Aorta (tissue), 5 donors: ENCODE measurements at regions not wholly inside any gene's neighbourhood (a gene's known extent, or its start where the extent isn't known, plus 50 kb on each side); places are given as distances from the start of the nearest gene placed in this dataset.

Experiments
- ATAC-seq: fragments of 200-7000 bp; cut with Tn5 transposase; one replicate; pipeline ENCODE4 v1.9.1; 2022; ENCODE audit warnings: moderate library complexity; ENCODE audit not compliant: low FRiP score
- DNase-seq, 2 donors: peaks; one replicate each; pipeline ENCODE4 v3.0.0-alpha.2; 2020
- H3K27ac ChIP-seq, 2 donors: one replicate each; pipeline ENCODE4 v1.5.1; 2013; ENCODE audit warnings: low read length in 2 of 2, mild to moderate bottlenecking in 2 of 2, moderate library complexity in 2 of 2, control low read depth in 1 of 2, inconsistent platforms in 1 of 2, low read depth in 1 of 2
- H3K27me3 ChIP-seq, 2 donors: one replicate each; pipeline ENCODE4 v1.6.1; 2013; ENCODE audit warnings: control low read depth in 1 of 2, low read length in 1 of 2, mild to moderate bottlenecking in 1 of 2, moderate library complexity in 1 of 2; ENCODE audit not compliant: insufficient read depth in 2 of 2, control insufficient read depth in 1 of 2
- H3K36me3 ChIP-seq, 2 donors: one replicate each; pipeline ENCODE4 v1.6.1; 2013; ENCODE audit warnings: control low read depth in 1 of 2, low read length in 1 of 2, mild to moderate bottlenecking in 1 of 2; ENCODE audit not compliant: insufficient read depth in 2 of 2, control insufficient read depth in 1 of 2
- H3K4me1 ChIP-seq, 2 donors: one replicate each; pipeline ENCODE4 v1.6.1; 2013; ENCODE audit warnings: low read length in 2 of 2, control low read depth in 1 of 2, mild to moderate bottlenecking in 1 of 2, moderate library complexity in 1 of 2; ENCODE audit not compliant: insufficient read depth in 2 of 2, control insufficient read depth in 1 of 2
- H3K4me3 ChIP-seq, 2 donors: one replicate each; pipeline ENCODE4 v1.5.1; 2013; ENCODE audit warnings: low read length in 2 of 2, control low read depth in 1 of 2, mild to moderate bottlenecking in 1 of 2
- H3K9me3 ChIP-seq: one replicate; pipeline ENCODE4 v1.6.1; 2013; ENCODE audit warnings: mild to moderate bottlenecking, low read length; ENCODE audit not compliant: control insufficient read depth
- WGBS, 2 donors: extraction: QIAGEN DNeasy Blood & Tissue Kit; methylation state at CpG; one replicate each; pipeline ENCODE4 v1.1.7; 2013; 5-methylcytosine and 5-hydroxymethylcytosine counted together
- intact Hi-C, 2 donors: fragments of 100-400 bp; cut with DNase I; formaldehyde crosslinking; loops; one replicate each; pipeline versions ENCODE4 v1.14.2 to v1.15.0; 2022
- donor health status: healthy with polysubstance abuse.
- donor health status: Bipolar disorder and iron deficiency.
- donor health status: DM: no; HTN: no; CAD: no.
- donor health status: DM: no; HTN: no; CAD: no.
- donor health status: DM: yes; HTN: yes; CAD: no.

- Histone ChIP-seq H3K9me3 (peaks cover 2% of the 10 kb centered on the region), H3K27ac (no peak overlapping the region), H3K36me3 (no peaks in the 10 kb centered on the region), H3K4me1 (no peaks in the 10 kb centered on the region), H3K4me3 (no peak overlapping the region), H3K27me3 (no peaks in the 10 kb centered on the region)
- ATAC-seq (no peak), DNase-seq (no peak)
- intact Hi-C loops, result no loop called here
- WGBS, 2 donors, result 92 to 94% methylated on average over 1 of the region's 1 CpG
Observed at GRCh38 chr5:155934964-155935363, 392.0 kb upstream of the SGCD start.

GRCh38 chr5:155935723-155936122, 391.2 kb upstream of the SGCD start:
- ATAC-seq, result peak; percentile 15
- Histone ChIP-seq H3K36me3 (no peaks in the 10 kb centered on the region), H3K4me3 (no peak overlapping the region), H3K27me3 (no peaks in the 10 kb centered on the region), H3K27ac (no peak overlapping the region), H3K4me1 (no peaks in the 10 kb centered on the region), H3K9me3 (peaks cover 2% of the 10 kb centered on the region)
- intact Hi-C loops, result no loop called here
- DNase-seq, result no peak
- WGBS, 2 donors, result 70 to 83% methylated on average over 6 of the region's 6 CpGs

GRCh38 chr5:155936520-155937406, 390.2 kb upstream of the SGCD start:
- H3K4me1 ChIP-seq, result no peaks in the 10 kb centered on the region
- no peaks in the 10 kb centered on the region for H3K27me3 ChIP-seq
- H3K27ac ChIP-seq, result no peak overlapping the region
- peaks cover 2% of the 10 kb centered on the region for H3K9me3 ChIP-seq
- H3K4me3 ChIP-seq, result no peak overlapping the region
- no peak for DNase-seq
- ATAC-seq, result peak; percentile 43
- 78 to 81% methylated on average over 20 of the region's 20 CpGs for WGBS, 2 donors
- H3K36me3 ChIP-seq, result no peaks in the 10 kb centered on the region
- intact Hi-C loops, result no loop called here

- no peak overlapping the region for H3K4me3 ChIP-seq
- intact Hi-C loops, result no loop called here
- no peak for DNase-seq
- H3K27me3 ChIP-seq, result no peaks in the 10 kb centered on the region
- no peak overlapping the region for H3K27ac ChIP-seq
- 88 to 93% methylated on average over 2 of the region's 2 CpGs for WGBS, 2 donors
- H3K36me3 ChIP-seq, result no peaks in the 10 kb centered on the region
- no peaks in the 10 kb centered on the region for H3K4me1 ChIP-seq
- no peak for ATAC-seq
- peaks cover 2% of the 10 kb centered on the region for H3K9me3 ChIP-seq
Observed at GRCh38 chr5:155938051-155938450, 388.9 kb upstream of the SGCD start.

- intact Hi-C loops, result loop anchor here (5.0 to 10.0 kb wide), 5 partner anchors 93 to 881 kb away; partner anchors contain the start of gene SGCD (in 2 of the 2)
- H3K4me1 ChIP-seq, result no peaks in the 10 kb centered on the region
Observed at GRCh38 chr5:155941340-155941739, 385.6 kb upstream of the SGCD start.

GRCh38 chr5:155943516-155944407, 383.2 kb upstream of the SGCD start:
- H3K27me3 ChIP-seq, result no peaks in the 10 kb centered on the region
- no peak overlapping the region for H3K4me3 ChIP-seq
- H3K4me1 ChIP-seq, result no peaks in the 10 kb centered on the region
- H3K36me3 ChIP-seq, result no peaks in the 10 kb centered on the region
- H3K27ac ChIP-seq, result no peak overlapping the region
- no peaks in the 10 kb centered on the region for H3K9me3 ChIP-seq
- intact Hi-C loops, result loop anchor here (5.0 to 10.0 kb wide), 5 partner anchors 91 to 879 kb away; partner anchors contain the start of gene SGCD (in 2 of the 2)
- 21 to 22% methylated on average over 2 of the region's 2 CpGs for WGBS, 2 donors
- ATAC-seq, result peak; percentile 77
- peak; percentile 57 to 77 for DNase-seq

More at GRCh38 chr5:155941340-155941739, 385.6 kb upstream of the SGCD start:
- ATAC-seq, result no peak
- H3K4me3 ChIP-seq, result no peak overlapping the region
- no peaks in the 10 kb centered on the region for H3K27me3 ChIP-seq
- no peaks in the 10 kb centered on the region for H3K9me3 ChIP-seq
- no peaks in the 10 kb centered on the region for H3K36me3 ChIP-seq
- DNase-seq, result no peak
- H3K27ac ChIP-seq, result no peak overlapping the region

- intact Hi-C loops, result loop anchor here (10.0 kb wide), 3 partner anchors 87 to 377 kb away; partner anchors contain the start of gene SGCD (in 2 of the 2)
- H3K27ac ChIP-seq, result no peak overlapping the region
- ATAC-seq (no peak), DNase-seq (no peak)
- H3K36me3 ChIP-seq, result no peaks in the 10 kb centered on the region
- no peaks in the 10 kb centered on the region for H3K4me1 ChIP-seq
- WGBS, 2 donors, result 91% methylated on average over 4 of the region's 4 CpGs
- H3K4me3 ChIP-seq, result no peak overlapping the region
- no peaks in the 10 kb centered on the region for H3K27me3 ChIP-seq
- no peaks in the 10 kb centered on the region for H3K9me3 ChIP-seq
Observed at GRCh38 chr5:155947394-155948062, 379.4 kb upstream of the SGCD start.

- Histone ChIP-seq H3K4me3 (no peak overlapping the region), H3K27me3 (no peaks in the 10 kb centered on the region), H3K36me3 (no peaks in the 10 kb centered on the region), H3K9me3 (no peaks in the 10 kb centered on the region), H3K4me1 (no peaks in the 10 kb centered on the region), H3K27ac (no peak overlapping the region)
- no peak for ATAC-seq
- no peak for DNase-seq
- intact Hi-C loops, result loop anchor here (10.0 kb wide), 3 partner anchors 86 to 376 kb away; partner anchors contain the start of gene SGCD (in 2 of the 2)
- 80 to 81% methylated on average over 3 of the region's 3 CpGs for WGBS, 2 donors
Observed at GRCh38 chr5:155948576-155948975, 378.4 kb upstream of the SGCD start.
